Activated CD8-positive, alpha-beta memory T cell treated with anti-CD3 and anti-CD28 coated beads for 36 hours (primary cell): ENCODE measurements at regions not wholly inside any gene's neighbourhood (a gene's known extent, or its start where the extent isn't known, plus 50 kb on each side); places are given as distances from the start of the nearest gene placed in this dataset.

ENCODE experiments used
- CTCF ChIA-PET: fragments of 350-600 bp; sonication (Branson Sonifier 250); formaldehyde crosslinking; loops from one replicate; lab custom pipeline; 2021; ENCODE audit warnings: antibody characterized with exemption; lab: Charles Lee
- POLR2A ChIA-PET: fragments of 350-600 bp; sonication (Branson Sonifier 250); formaldehyde crosslinking; loops from one replicate; lab custom pipeline; 2021; ENCODE audit warnings: antibody characterized with exemption; lab: Charles Lee

DNA sequence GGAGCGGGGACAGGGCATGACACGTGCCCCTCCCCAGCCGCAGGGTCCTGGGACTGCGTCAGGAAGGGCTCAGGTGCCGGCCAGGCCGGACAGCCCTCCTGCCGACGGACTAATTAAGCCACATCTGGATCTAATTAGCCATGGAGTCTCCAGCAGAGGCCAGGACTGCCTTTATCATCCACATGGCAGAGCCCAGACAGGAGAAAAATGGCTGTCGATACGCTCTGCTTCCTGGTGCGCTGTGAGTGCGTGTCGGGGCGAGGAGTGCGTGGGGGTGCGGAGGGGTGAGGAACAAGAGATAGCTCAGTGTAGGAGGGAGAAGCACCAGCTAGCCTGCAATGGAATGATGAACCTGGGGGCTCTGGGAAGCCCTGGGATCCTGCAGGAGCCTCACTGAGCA is 218.8 kb downstream of the IRF8 start:
- CTCF ChIA-PET, result no interaction called here
- POLR2A ChIA-PET, result no interaction called here

DNA sequence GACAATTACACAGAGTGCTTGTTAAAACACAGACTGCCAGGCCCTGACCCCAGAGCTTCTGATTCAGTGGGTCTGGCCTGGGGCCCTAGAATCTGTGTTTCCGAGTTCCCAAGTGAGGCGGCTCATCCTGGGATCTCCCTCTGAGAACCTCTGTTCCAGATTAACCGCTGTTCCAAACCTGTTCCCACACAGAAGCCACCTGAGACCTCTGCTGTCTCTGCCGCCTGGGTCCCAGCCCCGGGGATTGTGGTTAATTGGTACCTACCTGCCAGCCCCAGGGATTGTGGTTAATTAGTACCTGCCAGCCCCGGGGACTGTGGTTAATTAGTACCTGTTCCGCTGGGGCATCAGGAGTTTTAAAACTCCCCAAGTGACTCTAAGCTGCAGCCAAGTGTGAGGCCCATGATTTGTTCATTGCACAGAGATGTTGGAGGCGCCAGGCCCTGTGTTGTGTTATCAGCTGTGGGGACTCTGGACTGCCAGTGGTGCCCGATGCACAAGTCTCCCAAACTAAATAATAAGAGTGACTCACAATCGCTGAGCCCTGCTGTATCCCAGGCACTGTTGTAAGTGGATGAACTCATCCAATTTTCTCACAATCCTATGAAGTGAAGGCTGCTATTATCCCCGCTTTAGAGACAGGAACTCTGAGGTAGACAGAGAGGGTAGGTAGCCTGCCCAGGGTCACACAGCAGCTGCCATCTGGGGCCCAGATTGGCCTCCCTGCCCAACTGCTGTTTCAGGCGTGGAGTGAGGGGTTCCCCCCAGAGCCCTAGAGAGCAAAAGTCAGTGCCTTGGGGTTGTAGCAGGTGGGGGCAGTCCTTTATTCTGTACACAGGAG is 219.7 kb downstream of the IRF8 start:
- CTCF ChIA-PET, result no interaction called here
- POLR2A ChIA-PET, result no interaction called here

DNA sequence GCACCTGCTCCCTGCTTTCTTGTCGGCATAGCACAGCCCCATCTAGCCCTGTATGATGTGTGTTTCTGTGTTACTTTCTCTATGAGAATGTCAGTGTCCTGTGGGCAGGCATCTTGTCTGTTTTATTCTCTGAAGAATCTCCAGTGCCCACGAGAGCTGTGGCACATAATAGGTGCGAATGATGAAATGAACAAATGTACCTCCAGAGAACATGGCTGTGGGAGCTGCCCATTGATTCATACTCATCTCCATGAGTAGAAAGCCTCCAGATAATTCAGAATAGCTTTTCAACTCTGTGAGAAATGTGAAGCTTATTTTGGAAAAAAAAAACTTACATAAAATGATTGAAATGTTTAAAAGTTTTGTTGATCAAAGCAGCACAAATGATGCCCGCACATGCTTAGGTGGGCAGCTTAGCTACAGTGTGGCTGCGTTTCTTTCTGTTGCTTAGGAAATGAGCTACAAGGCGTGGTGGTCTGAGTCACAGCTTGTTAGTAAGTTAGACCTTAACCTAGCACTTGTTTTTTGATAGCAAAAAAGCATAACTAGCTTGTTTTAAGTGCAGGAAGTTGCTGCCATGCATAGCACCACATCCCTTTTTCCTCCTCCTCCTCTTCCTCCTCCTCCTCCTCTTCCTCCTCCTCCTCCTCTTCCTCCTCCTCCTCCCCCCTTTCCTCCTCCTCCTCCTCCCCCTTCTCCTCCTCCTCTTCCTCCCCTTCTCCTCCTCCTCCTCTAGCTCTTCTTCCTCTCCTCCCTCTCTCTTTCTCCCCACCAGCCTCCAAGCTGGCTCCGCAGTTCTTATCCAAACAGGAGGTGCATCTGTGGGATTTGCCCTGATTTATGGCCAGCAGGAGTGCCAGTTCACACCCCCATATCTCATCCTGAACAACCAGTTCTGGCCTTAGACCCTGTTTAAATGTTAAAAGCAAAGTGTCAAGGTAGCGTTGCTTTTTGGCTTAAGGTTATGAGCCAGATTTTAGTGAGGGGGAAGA is 221.5 kb downstream of the IRF8 start:
- CTCF ChIA-PET, result interaction anchor here (1.2 kb wide), 1 partner anchor 9 kb away, joined by 3 read pairs; no protein-coding TSS in a partner anchor
- POLR2A ChIA-PET, result no interaction called here

DNA sequence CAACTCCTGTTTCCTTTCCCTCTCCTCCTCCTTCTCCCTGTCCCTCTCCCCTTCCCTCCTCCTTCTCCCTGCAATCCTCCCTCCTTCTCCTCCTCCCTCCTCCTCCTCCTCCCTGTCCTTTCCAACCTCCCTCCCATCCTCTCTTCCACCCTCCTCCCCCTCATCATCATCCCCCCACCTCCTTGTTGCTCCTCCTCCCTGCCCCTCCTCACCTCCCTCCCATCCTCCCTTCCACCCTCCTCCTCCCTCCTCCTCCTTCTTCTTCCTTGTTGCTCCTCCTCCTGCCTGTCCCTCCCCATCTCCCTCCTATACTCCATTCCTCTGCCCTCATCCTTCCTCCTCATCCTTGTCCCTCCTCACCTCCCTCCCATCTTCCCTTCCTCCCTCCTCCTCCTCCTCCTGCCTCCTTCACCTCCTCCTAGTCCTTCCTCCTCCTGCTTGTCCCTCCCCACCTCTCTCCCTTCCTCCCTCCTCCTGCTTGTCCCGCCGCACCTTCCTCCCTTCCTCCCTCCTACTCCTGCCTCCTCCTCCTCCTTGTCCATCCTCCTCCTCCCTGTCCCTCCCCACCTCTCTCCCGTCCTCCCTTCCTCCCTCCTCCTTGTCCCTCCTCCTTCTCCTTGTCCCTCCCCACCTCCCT is 222.5 kb downstream of the IRF8 start:
- ChIA-PET POLR2A (no interaction called here), CTCF (no interaction called here)

DNA sequence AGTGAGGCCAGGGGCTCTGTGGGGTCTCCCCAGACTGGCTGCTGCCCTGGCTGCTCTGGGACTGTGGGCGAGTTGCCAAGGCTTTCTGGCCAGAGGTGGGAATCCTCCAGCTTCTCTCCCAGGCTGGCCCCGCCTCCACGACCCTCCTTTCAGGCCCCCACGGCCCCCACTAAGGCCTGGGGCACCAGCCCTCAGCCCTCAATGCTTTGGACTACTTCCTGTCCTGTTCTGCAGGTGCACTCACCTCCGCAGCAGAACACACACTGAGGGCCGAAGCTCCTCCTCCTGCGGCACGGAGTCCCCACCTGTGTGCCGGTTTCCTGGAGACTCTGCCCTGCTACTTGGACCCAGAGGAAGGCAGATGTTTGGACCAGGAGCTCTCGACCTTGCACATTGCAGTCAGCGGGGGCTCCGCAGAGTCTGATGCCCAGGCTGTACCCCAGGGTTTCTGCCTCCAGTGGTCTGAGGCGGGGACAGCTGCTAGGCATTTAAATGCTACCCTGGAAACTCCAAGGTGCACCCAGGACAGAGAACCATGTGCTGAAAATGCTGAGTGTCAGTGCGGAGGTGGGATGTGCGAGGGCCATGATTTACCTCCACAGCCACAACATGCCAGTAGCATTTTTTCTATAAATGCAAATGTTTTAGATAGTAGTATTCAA is 223.8 kb downstream of the IRF8 start:
- CTCF ChIA-PET, result no interaction called here
- POLR2A ChIA-PET, result no interaction called here

DNA sequence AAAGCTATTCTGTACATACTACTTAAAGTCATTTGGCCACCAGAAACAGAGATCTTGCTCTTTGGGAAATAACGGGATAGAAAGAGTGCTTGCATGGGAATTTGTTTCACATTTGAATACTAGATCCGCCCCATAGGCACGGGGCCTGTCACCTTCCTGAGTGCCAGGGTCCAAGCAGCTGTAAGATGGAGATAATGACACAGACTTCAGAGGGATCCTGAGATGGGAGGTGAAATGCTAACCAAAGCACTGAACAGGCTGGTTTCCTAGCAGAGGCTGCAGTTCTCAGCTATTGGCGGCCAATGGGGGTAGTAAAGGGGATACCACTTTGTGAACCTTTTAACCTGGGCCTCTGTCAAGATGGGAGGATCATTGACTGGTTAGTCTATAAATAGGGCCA is 225.4 kb downstream of the IRF8 start:
- ChIA-PET POLR2A (no interaction called here), CTCF (no interaction called here)

DNA sequence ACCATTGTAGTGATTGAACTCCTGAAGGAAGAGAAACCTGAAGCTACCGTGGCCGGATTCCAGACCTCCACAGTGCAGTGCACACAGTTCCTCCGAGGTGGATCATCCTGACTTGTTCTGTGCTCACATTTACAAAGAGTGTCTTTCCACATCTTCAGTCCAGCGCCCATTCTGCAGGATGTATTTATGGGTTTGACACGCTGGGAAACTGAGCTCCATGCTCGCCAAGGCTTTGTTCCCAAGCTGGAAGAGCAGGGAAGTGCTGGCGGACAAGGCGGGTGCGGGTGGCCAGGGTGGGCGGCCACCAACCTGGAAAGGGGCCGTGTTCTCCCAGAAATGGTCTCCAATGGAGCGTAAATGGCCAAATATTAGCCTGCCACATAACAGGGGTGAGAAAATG is 227.9 kb downstream of the IRF8 start:
- ChIA-PET POLR2A (no interaction called here), CTCF (no interaction called here)

DNA sequence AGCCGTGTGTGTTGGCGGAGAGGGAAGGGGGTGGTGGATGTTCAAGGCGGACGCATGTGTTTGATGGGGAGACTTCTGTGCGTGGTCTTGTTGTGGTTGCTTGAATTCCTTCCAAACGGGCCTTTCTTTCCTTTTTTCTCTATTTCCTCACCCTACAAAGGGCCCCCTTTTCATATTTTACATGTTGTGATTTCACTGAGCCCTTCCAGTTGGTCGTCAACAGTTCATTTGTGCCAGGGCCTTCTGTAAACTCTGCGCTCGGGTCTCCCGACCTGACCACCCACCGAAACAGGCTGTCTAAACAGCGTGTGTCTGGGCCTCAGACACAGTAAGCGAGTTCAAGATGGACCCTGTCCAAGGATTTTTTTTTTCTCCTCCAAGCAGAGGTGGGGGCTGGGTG is 228.4 kb downstream of the IRF8 start:
- CTCF ChIA-PET, result no interaction called here

DNA sequence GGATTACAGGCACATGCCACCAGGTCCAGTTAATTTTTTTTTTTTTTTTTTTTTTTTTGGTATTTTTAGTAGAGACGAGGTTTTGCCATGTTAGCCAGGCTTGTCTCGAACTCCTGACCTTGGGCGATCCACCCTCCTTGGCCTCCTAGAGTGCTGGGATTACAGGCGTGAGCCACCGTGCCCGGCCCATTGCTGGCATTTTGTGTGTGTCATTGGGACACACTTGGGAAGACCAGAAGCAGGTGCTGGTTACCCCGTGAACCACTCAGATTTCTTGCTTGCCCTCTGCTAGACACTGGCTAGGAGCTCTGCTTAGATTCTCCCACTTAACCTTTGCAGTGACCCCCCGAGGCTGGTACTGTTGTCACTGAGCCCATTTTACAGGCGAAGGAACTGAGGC is 229.3 kb downstream of the IRF8 start:
- CTCF ChIA-PET, result no interaction called here
- POLR2A ChIA-PET, result no interaction called here

More for the DNA sequence above, 228.4 kb downstream of the IRF8 start:
- POLR2A ChIA-PET, result no interaction called here

DNA sequence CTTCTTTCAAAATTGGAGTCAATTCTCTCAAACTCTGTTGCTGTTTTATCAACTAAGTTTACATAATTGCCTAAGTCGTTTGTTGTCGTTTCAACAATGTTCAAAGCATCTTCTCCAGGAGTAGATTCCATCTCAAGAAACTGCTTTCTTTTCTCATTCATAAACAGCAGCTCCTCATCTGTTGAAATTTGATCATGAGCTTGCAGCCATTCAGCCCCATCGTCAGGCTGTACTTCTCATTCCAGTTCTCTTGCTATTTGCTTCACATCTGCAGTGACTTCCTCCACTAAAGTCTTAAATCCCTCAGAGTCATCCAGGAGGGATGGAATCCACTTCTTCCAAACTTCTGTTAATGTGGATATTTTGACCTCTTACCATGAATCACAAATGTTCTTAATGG is 230.6 kb downstream of the IRF8 start:
- ChIA-PET POLR2A (no interaction called here), CTCF (interaction anchor here (0.7 kb wide), 1 partner anchor 85 kb away, joined by 3 read pairs; no protein-coding TSS in a partner anchor)

DNA sequence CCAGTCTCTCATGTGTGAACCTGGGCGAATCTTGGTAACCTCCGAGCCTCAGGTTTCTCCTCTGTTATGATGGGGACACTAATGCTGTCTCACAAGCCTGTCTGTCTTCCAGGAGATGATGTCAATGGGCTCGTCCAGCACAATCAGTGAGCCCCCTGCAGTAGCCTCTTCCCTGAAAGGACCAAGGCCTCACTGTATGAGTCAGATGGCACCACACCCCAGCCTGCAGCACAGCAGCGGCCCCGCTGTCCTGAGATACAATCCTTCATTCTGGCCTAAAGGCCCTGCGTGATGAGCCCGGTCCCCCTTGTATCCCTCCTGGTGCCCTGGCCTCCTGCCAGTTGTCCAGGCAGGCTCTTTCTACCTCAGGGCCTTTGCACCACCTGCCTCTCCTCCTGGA is 234.4 kb downstream of the IRF8 start:
- ChIA-PET POLR2A (no interaction called here), CTCF (no interaction called here)

DNA sequence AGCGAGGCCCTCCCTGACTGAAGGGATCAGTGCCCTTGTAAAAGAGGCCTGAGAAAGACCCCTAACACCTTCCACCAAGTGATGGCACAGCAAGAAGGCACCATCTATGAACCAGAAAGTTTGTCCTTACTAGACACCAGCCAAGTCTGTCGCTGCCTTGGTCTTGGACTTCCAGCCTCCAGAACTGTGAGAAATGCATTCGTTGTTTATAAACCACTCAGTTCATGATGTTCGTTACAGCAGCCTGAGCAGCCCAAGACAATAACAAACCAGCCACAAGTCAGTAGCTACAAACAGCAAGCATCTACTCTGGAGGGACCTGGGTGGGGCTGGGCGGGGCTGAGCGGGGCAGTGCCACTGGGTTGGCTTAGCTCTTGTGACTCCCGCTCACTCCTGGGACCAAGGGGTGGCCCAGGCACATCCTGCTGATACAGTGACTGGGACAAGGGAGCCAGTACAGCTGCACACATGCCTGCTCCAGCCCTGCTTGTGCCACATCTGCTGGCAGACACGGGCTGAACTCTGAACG is 234.9 kb downstream of the IRF8 start:
- CTCF ChIA-PET, result no interaction called here
- POLR2A ChIA-PET, result no interaction called here

DNA sequence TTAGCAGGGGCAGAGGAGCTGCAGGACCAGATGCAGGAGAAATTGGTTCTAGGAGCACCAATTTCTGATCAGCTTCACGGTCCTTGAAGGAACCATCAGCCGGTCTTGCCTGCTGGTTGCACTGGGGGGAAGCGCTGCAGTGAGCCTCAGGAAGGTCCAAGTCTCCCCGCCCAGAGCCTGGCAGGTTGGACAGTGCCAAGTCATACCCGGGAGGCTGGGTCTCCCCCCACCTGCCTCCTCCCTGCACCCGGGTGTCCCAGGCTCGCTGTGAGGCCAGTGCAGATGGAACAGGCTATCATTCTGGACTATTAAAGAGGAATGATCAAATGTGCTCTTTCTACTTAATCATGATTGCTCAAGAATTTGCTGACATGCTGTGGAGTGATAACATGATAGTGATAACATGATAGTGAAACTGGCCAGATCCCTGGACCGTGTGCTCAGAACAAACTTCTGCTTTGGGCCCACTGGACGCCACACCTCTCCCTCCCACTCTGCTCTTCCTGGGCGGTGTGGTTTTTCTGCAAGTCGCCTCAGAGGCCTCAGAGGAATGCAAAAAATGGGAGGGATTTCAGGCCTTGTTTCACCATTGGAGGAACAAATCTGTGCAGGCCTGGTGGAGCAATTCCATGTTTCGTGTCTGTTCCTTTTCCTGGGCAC is 236.0 kb downstream of the IRF8 start:
- CTCF ChIA-PET, result no interaction called here
- POLR2A ChIA-PET, result no interaction called here

DNA sequence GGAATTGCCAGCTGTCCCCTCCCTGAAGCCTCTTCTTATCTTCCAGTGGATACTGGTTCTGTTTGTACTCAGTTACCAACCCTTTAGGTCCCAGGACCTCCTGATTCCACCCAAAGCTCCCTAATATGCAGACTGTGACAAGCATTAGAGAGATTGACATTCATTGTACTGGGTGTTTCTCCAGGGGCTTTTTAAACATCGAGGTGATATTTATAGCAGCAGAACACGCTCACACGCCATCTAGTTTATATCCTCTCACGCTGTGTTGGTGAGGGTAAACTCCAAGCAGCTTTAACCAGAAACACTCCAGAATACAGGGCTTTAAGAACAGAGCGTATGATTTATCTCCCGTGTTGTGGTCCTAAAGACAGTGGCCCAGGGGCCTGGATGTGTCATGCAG is 238.4 kb downstream of the IRF8 start:
- ChIA-PET CTCF (no interaction called here), POLR2A (no interaction called here)

DNA sequence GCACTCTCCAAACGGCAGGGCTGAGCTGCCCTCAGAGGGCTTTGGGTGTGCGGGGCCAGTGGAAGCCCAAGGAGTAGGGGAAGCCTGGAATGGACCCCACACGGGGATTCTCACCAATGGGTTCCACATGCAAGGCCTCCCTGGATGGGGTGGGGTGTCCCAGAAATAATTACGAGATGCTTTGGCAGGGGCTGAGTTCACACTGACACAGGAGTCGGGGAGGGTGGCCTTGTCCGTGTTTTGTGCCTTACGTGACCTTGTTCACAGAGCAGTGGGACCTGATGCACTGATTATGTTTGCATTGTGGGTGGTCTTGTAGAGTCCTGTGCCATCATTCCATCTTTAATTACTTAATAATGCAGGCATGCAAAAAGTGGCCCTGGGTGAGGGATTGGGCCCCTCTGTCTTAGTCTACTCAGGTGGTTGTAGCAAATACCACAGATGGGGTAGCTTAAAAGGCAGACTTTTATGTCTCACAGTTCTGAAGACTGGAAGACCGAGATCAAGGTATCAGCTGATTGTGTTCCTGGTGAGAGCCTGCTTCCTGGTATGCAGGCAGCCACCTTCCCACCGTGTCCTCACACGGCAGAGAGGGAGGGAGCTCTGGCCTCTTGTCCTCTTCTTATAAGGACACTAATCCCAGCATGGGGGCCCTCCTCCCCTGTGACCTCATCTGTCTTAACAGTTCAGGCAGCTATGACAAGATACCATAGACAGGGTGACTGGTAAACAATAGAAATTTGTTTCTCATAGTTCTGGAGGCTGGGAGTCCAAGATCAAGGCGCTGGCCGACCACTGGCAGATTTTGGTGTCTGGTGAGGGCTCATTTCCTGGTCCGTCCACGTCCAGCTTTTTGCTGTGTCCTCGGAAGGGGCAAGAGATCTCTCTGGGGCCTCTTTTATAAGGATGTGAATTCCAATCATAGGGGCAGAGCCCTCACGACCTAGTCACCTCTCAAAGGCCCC is 239.4 kb downstream of the IRF8 start:
- CTCF ChIA-PET, result no interaction called here

DNA sequence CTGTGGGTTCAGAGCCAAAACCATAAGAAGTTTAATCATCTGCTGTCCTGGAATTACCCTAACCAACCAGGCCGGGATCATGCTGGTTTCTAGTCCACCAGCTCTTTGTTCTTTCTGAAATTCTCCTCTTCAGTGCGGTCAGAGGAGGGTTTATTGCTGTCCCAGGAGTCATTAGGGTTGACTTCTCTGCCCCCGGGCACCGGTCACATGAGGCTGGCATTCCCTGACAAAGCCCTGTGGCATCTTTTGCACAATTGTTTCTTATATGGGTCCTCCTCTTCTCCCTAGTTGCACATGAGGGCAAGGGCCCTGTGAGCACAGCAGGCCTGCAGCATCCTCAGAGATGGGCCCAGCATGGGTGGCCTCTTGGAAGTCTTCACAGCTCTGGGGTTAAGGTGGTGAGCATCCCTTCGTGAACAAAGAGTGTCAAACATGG is 243.9 kb downstream of the IRF8 start:
- ChIA-PET CTCF (no interaction called here), POLR2A (no interaction called here)

More for the DNA sequence above, 239.4 kb downstream of the IRF8 start:
- POLR2A ChIA-PET, result no interaction called here

DNA sequence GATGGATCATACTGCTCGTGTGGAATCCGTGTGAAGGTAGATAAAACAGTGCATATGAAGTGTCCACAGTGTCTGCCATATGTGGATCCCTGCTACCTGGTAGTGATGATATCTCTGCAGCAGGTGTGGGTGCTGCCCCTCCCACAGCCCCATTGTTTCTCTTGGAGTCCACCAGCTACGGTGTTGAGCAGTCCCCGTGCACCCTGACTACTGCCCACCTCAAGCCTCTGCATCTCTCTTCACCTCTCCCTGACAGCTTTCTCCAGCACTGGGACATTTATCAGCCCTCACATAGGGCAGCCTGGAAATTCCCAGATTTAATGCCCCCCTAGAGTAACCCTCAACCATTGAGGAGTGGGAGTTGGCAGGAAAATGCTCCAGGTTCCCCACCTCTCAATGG is 244.7 kb downstream of the IRF8 start:
- ChIA-PET POLR2A (no interaction called here), CTCF (no interaction called here)

DNA sequence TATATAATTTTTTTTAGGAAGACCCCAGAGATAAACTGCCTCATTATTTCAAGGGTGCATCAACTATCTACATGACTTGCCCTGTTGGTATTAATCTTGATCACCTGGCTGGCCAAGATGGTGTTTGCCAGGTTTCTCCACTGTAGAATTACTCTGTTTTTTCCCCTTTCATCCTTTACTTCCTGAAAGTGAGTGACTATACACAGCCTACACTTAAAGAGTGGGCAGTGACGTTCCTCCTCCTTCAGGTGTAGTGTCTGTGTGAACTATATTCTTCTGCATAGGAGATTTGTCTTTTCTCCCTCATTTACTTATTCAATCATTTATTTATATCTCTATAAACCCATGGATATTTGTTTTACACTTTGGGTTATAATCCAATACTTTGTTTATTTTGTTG is 246.7 kb downstream of the IRF8 start:
- ChIA-PET CTCF (no interaction called here), POLR2A (no interaction called here)
